ENCODE measurements at regions not wholly inside any gene's neighbourhood (a gene's known extent, or its start where the extent isn't known, plus 50 kb on each side); places are given as distances from the start of the nearest gene placed in this dataset.

DNA sequence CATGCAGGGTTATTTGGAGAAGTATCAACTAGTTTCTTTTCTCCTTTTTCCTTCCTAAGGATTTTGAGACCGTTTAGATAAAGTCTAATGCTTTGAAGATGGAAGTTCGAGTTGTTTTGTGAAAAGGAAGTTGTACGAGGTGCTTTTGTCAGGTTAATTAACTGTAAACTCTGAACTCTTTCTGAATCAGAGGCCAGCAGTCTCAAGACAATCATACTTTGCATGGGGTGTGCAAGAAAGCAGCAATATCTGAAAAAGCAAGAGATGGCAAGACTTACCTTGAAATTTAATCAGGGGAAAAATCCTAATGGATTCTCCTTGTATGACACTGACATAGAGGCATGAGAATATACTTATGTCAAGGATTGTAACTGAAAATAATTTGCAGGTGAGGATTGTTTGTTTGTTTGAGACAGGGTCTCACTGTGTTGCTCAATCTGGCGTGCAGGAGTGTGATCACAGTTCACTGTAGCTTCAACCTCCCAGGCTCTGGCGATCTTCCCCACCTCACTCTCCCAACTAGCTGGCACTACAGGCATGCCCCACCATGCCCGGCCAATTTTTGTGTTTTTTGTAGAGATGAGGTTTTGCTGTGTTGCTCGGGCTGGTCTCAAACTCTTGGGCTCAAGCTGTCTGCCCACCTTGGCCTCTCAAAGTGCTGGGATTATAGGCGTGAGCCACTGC is 170.2 kb upstream of the HMGA2 start:
- WGBS, 2 donors = 74 to 78% methylated on average over 8 of the region's 8 CpGs
- Histone ChIP-seq H3K4me3 (ENCODE audit: low read depth in 1 of 2, low read length in 2 of 2) (no peak overlapping the region), H3K27ac (ENCODE audit: low read depth in 2 of 2, low read length in 1 of 2) (no peak overlapping the region), H3K27me3 (ENCODE audit: control insufficient read depth in 1 of 2, insufficient read depth in 2 of 2, low read length in 2 of 2) (no peaks in the 10 kb centered on the region), H3K9me3 (ENCODE audit: control insufficient read depth in 2 of 2, insufficient read depth in 1 of 2, low read depth in 1 of 2, low read length in 1 of 2) (no peaks in the 10 kb centered on the region), H3K4me1 (ENCODE audit: control insufficient read depth in 2 of 2, insufficient read depth in 2 of 2, low read length in 1 of 2) (no peaks in the 10 kb centered on the region), H3K36me3 (ENCODE audit: control insufficient read depth in 2 of 2, insufficient read depth in 2 of 2, low read length in 1 of 2) (no peaks in the 10 kb centered on the region)

DNA sequence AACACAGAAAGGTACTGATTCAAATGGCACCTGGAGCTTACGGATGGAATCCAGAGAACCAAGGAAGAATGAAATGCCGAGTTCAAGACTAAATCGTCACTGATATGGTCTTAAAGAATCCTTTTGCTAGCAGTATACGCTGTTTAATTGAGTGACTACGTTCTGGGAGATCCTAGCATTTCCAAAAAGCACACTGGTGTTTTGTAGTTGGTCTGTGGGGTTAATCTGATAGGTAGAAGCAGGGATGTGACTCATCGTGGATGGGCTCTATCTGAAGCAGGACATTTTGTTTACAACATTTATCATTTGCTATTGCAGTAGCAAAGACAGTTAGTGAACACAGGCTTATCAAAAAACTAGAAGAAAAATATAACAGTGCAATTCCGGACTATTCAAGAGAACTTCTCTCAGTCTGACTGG is 169.2 kb upstream of the HMGA2 start:
- no peaks in the 10 kb centered on the region for H3K4me1 ChIP-seq (ENCODE audit: control insufficient read depth in 2 of 2, insufficient read depth in 2 of 2, low read length in 1 of 2)
- H3K4me3 ChIP-seq (ENCODE audit: low read depth in 1 of 2, low read length in 2 of 2) = no peak overlapping the region
- no peaks in the 10 kb centered on the region for H3K36me3 ChIP-seq (ENCODE audit: control insufficient read depth in 2 of 2, insufficient read depth in 2 of 2, low read length in 1 of 2)
- no peaks in the 10 kb centered on the region for H3K9me3 ChIP-seq (ENCODE audit: control insufficient read depth in 2 of 2, insufficient read depth in 1 of 2, low read depth in 1 of 2, low read length in 1 of 2)
- H3K27me3 ChIP-seq (ENCODE audit: control insufficient read depth in 1 of 2, insufficient read depth in 2 of 2, low read length in 2 of 2) = no peaks in the 10 kb centered on the region
- 86 to 88% methylated on average over 7 of the region's 7 CpGs for WGBS, 2 donors
- no peak overlapping the region for H3K27ac ChIP-seq (ENCODE audit: low read depth in 2 of 2, low read length in 1 of 2)

DNA sequence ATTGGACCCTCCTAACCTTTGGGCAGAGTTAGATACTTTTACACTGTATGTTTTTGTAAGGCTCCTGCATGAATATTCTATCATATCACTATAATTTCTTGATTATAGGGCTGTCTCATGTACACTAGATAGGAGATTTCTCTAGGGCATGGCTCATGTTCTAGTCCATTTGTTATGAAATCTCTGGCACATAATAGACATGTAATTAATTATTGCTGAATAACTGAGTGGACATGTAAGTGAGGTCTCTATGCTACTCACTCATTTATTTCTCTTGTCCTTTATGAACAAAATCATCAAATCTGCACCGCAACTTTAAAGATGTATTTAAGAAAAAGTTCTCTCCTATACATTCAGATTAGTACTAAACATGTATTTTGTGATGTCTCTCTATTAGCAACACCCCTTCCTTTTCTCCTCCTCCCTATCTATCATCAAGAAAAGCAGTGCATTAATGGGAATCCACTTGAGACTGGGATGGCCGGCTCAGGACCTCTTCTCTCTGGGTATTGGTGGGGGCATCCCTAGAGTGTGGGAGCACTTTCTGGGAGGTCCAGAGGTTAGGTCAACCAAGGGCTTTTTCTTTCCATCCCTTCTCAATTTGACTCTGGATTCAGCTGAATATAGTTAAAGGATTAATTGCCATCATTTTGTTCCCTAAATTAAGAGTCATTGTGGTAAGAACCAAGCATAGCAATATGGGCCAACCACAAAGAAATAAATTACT is 168.0 kb upstream of the HMGA2 start:
- no peak overlapping the region for H3K27ac ChIP-seq (ENCODE audit: low read depth in 2 of 2, low read length in 1 of 2)
- 91 to 94% methylated on average over 2 of the region's 2 CpGs for WGBS, 2 donors
- H3K27me3 ChIP-seq (ENCODE audit: control insufficient read depth in 1 of 2, insufficient read depth in 2 of 2, low read length in 2 of 2) = no peaks in the 10 kb centered on the region
- H3K4me1 ChIP-seq (ENCODE audit: control insufficient read depth in 2 of 2, insufficient read depth in 2 of 2, low read length in 1 of 2) = no peaks in the 10 kb centered on the region
- H3K36me3 ChIP-seq (ENCODE audit: control insufficient read depth in 2 of 2, insufficient read depth in 2 of 2, low read length in 1 of 2) = no peaks in the 10 kb centered on the region
- H3K9me3 ChIP-seq (ENCODE audit: control insufficient read depth in 2 of 2, insufficient read depth in 1 of 2, low read depth in 1 of 2, low read length in 1 of 2) = no peaks in the 10 kb centered on the region
- no peak overlapping the region for H3K4me3 ChIP-seq (ENCODE audit: low read depth in 1 of 2, low read length in 2 of 2)

DNA sequence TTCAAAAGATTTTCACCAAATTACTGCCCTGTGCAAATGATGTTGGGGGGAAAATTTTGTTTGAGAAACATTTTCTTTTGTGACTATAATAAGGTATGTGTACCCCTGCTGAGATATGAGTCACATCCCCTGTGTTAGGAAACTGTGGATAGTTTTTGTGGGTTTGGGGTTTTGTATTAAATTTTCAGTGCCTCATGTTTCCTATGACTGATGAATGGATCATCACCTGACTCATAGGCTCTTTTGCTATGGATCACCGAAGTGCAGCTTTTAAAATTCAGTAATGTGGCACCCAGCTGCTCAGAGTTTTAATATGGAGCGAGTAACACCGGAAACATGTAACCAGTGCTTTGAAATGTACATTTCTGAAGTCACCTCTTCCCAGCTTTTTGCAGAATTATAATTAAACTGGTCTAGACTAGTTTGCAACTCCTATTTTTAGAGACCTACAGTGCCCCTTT is 167.4 kb upstream of the HMGA2 start:
- H3K4me1 ChIP-seq (ENCODE audit: control insufficient read depth in 2 of 2, insufficient read depth in 2 of 2, low read length in 1 of 2) = no peaks in the 10 kb centered on the region
- no peak overlapping the region for H3K4me3 ChIP-seq (ENCODE audit: low read depth in 1 of 2, low read length in 2 of 2)
- H3K36me3 ChIP-seq (ENCODE audit: control insufficient read depth in 2 of 2, insufficient read depth in 2 of 2, low read length in 1 of 2) = no peaks in the 10 kb centered on the region
- whole genome bisulfite sequencing, 2 donors = 48 to 63% methylated on average over 3 of the region's 3 CpGs
- H3K27ac ChIP-seq (ENCODE audit: low read depth in 2 of 2, low read length in 1 of 2) = no peak overlapping the region
- H3K9me3 ChIP-seq (ENCODE audit: control insufficient read depth in 2 of 2, insufficient read depth in 1 of 2, low read depth in 1 of 2, low read length in 1 of 2) = no peaks in the 10 kb centered on the region
- no peaks in the 10 kb centered on the region for H3K27me3 ChIP-seq (ENCODE audit: control insufficient read depth in 1 of 2, insufficient read depth in 2 of 2, low read length in 2 of 2)

DNA sequence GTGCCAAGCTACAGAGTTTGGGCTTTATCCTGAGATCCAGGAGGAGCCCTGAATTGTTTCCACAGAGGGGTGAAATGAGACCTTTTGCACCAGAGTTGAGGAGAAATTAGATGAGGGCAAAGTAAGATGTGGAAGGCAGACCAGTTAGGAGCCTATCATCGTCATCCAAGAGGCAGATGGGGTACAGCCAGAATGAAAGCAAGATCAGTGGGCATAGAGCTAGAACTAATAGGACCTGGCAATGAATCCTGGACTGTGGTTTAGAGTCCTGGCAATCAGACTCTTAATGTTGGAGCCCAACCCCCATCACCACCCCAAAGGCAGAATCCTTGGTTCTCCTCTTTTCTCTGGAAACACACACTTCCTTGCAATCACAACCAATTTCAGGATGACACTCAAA is 166.6 kb upstream of the HMGA2 start:
- Histone ChIP-seq H3K27ac (ENCODE audit: low read depth in 2 of 2, low read length in 1 of 2) (no peak overlapping the region), H3K4me3 (ENCODE audit: low read depth in 1 of 2, low read length in 2 of 2) (no peak overlapping the region), H3K4me1 (ENCODE audit: control insufficient read depth in 2 of 2, insufficient read depth in 2 of 2, low read length in 1 of 2) (no peaks in the 10 kb centered on the region), H3K9me3 (ENCODE audit: control insufficient read depth in 2 of 2, insufficient read depth in 1 of 2, low read depth in 1 of 2, low read length in 1 of 2) (no peaks in the 10 kb centered on the region), H3K27me3 (ENCODE audit: control insufficient read depth in 1 of 2, insufficient read depth in 2 of 2, low read length in 2 of 2) (no peaks in the 10 kb centered on the region), H3K36me3 (ENCODE audit: control insufficient read depth in 2 of 2, insufficient read depth in 2 of 2, low read length in 1 of 2) (no peaks in the 10 kb centered on the region)
- WGBS, 2 donors = 85 to 93% methylated on average over 1 of the region's 1 CpG

DNA sequence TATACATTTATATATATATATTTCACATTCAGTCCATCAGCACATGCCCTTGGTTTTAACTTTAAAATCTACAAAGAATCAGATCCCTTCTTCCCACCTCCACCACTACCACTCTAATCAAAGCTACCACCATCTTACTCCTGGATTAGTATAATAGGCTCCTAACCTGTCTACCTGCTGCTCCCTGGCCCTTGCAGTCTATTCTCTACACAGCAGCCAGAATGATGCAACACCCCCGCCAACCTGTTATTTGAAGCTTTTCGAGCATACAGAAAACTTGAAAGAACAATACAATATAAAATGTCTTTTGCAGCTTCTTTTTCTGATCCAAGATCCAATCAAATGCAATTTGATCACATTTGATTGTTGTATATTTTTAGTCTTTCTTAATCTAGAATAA is 165.9 kb upstream of the HMGA2 start:
- no peaks in the 10 kb centered on the region for H3K9me3 ChIP-seq (ENCODE audit: control insufficient read depth in 2 of 2, insufficient read depth in 1 of 2, low read depth in 1 of 2, low read length in 1 of 2)
- H3K27ac ChIP-seq (ENCODE audit: low read depth in 2 of 2, low read length in 1 of 2) = no peak overlapping the region
- H3K4me3 ChIP-seq (ENCODE audit: low read depth in 1 of 2, low read length in 2 of 2) = no peak overlapping the region
- H3K27me3 ChIP-seq (ENCODE audit: control insufficient read depth in 1 of 2, insufficient read depth in 2 of 2, low read length in 2 of 2) = no peaks in the 10 kb centered on the region
- no peaks in the 10 kb centered on the region for H3K4me1 ChIP-seq (ENCODE audit: control insufficient read depth in 2 of 2, insufficient read depth in 2 of 2, low read length in 1 of 2)
- H3K36me3 ChIP-seq (ENCODE audit: control insufficient read depth in 2 of 2, insufficient read depth in 2 of 2, low read length in 1 of 2) = no peaks in the 10 kb centered on the region
- WGBS, 2 donors = 96 to 98% methylated on average over 2 of the region's 2 CpGs

DNA sequence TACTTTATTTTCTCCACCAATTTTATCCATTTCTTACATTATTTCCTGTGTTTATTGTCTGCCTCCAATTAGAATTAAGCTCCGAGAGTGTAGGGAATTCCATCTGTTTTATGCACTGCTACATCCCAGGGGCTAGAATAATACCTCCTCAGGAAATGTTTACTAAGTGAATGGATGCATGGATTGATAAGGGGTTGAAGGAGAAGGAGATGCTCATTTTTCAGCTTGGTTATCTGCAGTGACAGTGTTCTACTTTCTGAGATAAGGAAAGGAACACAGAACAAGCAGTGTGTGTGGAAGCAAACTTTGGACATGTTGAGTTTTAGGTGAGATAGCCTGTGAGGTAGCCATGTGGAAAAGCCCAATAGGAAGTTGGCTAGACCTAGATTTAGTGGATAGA is 164.6 kb upstream of the HMGA2 start:
- Histone ChIP-seq H3K4me1 (ENCODE audit: control insufficient read depth in 2 of 2, insufficient read depth in 2 of 2, low read length in 1 of 2) (no peaks in the 10 kb centered on the region), H3K9me3 (ENCODE audit: control insufficient read depth in 2 of 2, insufficient read depth in 1 of 2, low read depth in 1 of 2, low read length in 1 of 2) (no peaks in the 10 kb centered on the region)
- WGBS, 2 donors = 78% methylated on average over 1 of the region's 1 CpG

DNA sequence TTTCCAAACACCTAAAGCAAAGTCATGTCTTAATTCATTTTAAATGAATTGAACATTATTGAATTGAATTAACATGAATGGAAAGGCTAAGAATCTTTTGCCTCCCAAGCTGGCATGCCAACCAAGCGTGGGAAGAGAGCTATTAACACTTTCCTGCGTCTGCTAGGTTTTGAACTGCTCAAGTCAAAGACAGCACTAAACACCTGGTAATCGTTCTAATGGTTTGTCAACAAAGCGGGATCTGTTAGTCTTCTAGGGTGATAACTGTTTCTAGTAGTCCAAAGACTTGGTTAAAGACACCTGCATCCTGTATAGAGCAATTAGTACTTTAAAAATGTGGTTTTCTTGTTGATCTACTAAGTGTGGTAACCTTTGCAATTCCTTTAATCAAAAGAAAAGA is 164.2 kb upstream of the HMGA2 start:
- H3K4me1 ChIP-seq (ENCODE audit: control insufficient read depth in 2 of 2, insufficient read depth in 2 of 2, low read length in 1 of 2) = no peaks in the 10 kb centered on the region
- no peaks in the 10 kb centered on the region for H3K36me3 ChIP-seq (ENCODE audit: control insufficient read depth in 2 of 2, insufficient read depth in 2 of 2, low read length in 1 of 2)
- H3K9me3 ChIP-seq (ENCODE audit: control insufficient read depth in 2 of 2, insufficient read depth in 1 of 2, low read depth in 1 of 2, low read length in 1 of 2) = no peaks in the 10 kb centered on the region
- 47 to 55% methylated on average over 4 of the region's 4 CpGs for WGBS, 2 donors
- no peak overlapping the region for H3K4me3 ChIP-seq (ENCODE audit: low read depth in 1 of 2, low read length in 2 of 2)
- H3K27ac ChIP-seq (ENCODE audit: low read depth in 2 of 2, low read length in 1 of 2) = no peak overlapping the region
- H3K27me3 ChIP-seq (ENCODE audit: control insufficient read depth in 1 of 2, insufficient read depth in 2 of 2, low read length in 2 of 2) = no peaks in the 10 kb centered on the region

More for the DNA sequence above, 164.6 kb upstream of the HMGA2 start:
- no peaks in the 10 kb centered on the region for H3K36me3 ChIP-seq (ENCODE audit: control insufficient read depth in 2 of 2, insufficient read depth in 2 of 2, low read length in 1 of 2)
- no peak overlapping the region for H3K27ac ChIP-seq (ENCODE audit: low read depth in 2 of 2, low read length in 1 of 2)
- no peaks in the 10 kb centered on the region for H3K27me3 ChIP-seq (ENCODE audit: control insufficient read depth in 1 of 2, insufficient read depth in 2 of 2, low read length in 2 of 2)
- no peak overlapping the region for H3K4me3 ChIP-seq (ENCODE audit: low read depth in 1 of 2, low read length in 2 of 2)

DNA sequence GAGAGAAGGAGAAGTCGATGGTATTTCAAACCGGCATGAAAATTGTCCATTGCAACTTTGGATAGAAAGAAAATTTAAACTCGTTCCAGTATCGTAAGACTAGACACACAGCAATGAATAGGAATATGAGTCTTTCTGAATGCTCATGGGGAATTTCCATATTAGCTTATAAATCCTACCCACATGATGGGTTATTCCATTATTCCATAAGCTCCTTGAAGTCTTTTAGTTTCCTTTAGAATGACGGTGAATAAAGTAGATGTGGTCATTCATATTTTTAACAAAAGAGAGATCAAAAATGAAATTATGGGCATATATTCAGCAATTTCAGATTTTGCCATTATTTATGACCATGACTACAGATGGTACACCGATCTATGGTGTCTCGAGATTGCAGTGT is 163.4 kb upstream of the HMGA2 start:
- 94 to 96% methylated on average over 7 of the region's 7 CpGs for WGBS, 2 donors
- H3K4me3 ChIP-seq (ENCODE audit: low read depth in 1 of 2, low read length in 2 of 2) = no peak overlapping the region

DNA sequence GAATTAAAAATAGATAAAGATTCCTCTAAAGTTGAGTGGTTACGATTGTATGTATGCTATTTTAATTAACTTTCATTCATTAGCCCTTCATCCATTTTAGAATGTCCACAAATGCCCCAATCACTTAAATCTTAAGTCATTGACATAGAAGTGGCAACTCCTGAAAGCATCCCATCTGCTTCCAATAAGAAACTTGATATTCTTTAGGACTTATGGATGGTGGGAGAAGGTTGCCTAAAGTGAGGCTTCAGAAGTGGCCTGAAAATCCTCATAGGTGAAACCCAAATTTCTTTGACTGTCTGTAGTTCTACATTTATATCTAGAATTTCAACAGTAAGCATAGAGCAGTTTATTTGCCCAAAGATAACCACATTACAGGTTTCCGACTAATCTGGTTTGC is 161.7 kb upstream of the HMGA2 start:
- no peak overlapping the region for H3K4me3 ChIP-seq (ENCODE audit: low read depth in 1 of 2, low read length in 2 of 2)
- 91% methylated on average over 2 of the region's 2 CpGs for WGBS, 2 donors

More for the DNA sequence above, 163.4 kb upstream of the HMGA2 start:
- H3K27me3 ChIP-seq (ENCODE audit: control insufficient read depth in 1 of 2, insufficient read depth in 2 of 2, low read length in 2 of 2) = no peaks in the 10 kb centered on the region
- H3K27ac ChIP-seq (ENCODE audit: low read depth in 2 of 2, low read length in 1 of 2) = no peak overlapping the region
- H3K4me1 ChIP-seq (ENCODE audit: control insufficient read depth in 2 of 2, insufficient read depth in 2 of 2, low read length in 1 of 2) = no peaks in the 10 kb centered on the region
- H3K9me3 ChIP-seq (ENCODE audit: control insufficient read depth in 2 of 2, insufficient read depth in 1 of 2, low read depth in 1 of 2, low read length in 1 of 2) = no peaks in the 10 kb centered on the region
- no peaks in the 10 kb centered on the region for H3K36me3 ChIP-seq (ENCODE audit: control insufficient read depth in 2 of 2, insufficient read depth in 2 of 2, low read length in 1 of 2)

More for the DNA sequence above, 161.7 kb upstream of the HMGA2 start:
- H3K9me3 ChIP-seq (ENCODE audit: control insufficient read depth in 2 of 2, insufficient read depth in 1 of 2, low read depth in 1 of 2, low read length in 1 of 2) = no peaks in the 10 kb centered on the region
- no peaks in the 10 kb centered on the region for H3K27me3 ChIP-seq (ENCODE audit: control insufficient read depth in 1 of 2, insufficient read depth in 2 of 2, low read length in 2 of 2)
- no peaks in the 10 kb centered on the region for H3K36me3 ChIP-seq (ENCODE audit: control insufficient read depth in 2 of 2, insufficient read depth in 2 of 2, low read length in 1 of 2)
- H3K4me1 ChIP-seq (ENCODE audit: control insufficient read depth in 2 of 2, insufficient read depth in 2 of 2, low read length in 1 of 2) = no peaks in the 10 kb centered on the region
- H3K27ac ChIP-seq (ENCODE audit: low read depth in 2 of 2, low read length in 1 of 2) = no peak overlapping the region

Measured in esophagus (tissue), 2 donors.